Transverse colon (tissue), 4 donors: ENCODE measurements at regions not wholly inside any gene's neighbourhood (a gene's known extent, or its start where the extent isn't known, plus 50 kb on each side); places are given as distances from the start of the nearest gene placed in this dataset.

Source experiments
- DNase-seq: peaks from one replicate; pipeline ENCODE4 v3.0.0-alpha.2; 2019
- H3K27ac ChIP-seq, 4 donors: fragments of 200-600 bp; sonication (generic); 2 replicates each; pipeline ENCODE4 v1.5.1; 2016 to 2018; ENCODE audit warnings: inconsistent platforms in 4 of 4
- H3K27me3 ChIP-seq: fragments of 200-600 bp; sonication (generic); 2 replicates; pipeline ENCODE4 v1.5.1; 2017; ENCODE audit warnings: inconsistent platforms
- H3K36me3 ChIP-seq, 4 donors: fragments of 200-600 bp; sonication (generic); 2 replicates each; pipeline ENCODE4 v1.5.1; 2017 to 2019; ENCODE audit warnings: inconsistent platforms in 4 of 4
- H3K4me1 ChIP-seq, 4 donors: fragments of 200-600 bp; sonication (generic); 2 replicates each; pipeline ENCODE4 v1.5.1; 2017 to 2020; ENCODE audit warnings: inconsistent platforms in 4 of 4
- H3K4me3 ChIP-seq, 4 donors: fragments of 200-600 bp; sonication (generic); 1 replicate in 1 of 4; 2 replicates in 3 of 4; pipeline versions ENCODE4 v1.5.1 to v1.6.1; 2017 to 2019; ENCODE audit warnings: inconsistent platforms in 4 of 4
- H3K9me3 ChIP-seq, 2 donors: fragments of 200-600 bp; sonication (generic); 2 replicates each; pipeline ENCODE4 v1.5.1; 2017 to 2019; ENCODE audit warnings: inconsistent platforms in 2 of 2
- CTCF ChIP-seq, 5 experiments: fragments of 200-600 bp in 3 of 5; fragments of 450-650 bp in 2 of 5; sonication (generic) in 3 of 5; IDR thresholded peaks; 1 replicate in 2 of 5; 2 replicates in 3 of 5; pipeline ENCODE4 v1.5.1; 2016 to 2017; ENCODE audit warnings: antibody characterized with exemption in 5 of 5, inconsistent platforms in 3 of 5, mild to moderate bottlenecking in 2 of 5, moderate library complexity in 1 of 5
- EP300 ChIP-seq: sonication (generic); formaldehyde crosslinking; IDR thresholded peaks from one replicate; pipeline ENCODE4 v1.6.1; 2017; ENCODE audit warnings: antibody characterized with exemption, low read depth
- POLR2A ChIP-seq: fragments of 450-650 bp; IDR thresholded peaks from one replicate; pipeline ENCODE4 v1.6.1; 2016; ENCODE audit warnings: antibody characterized with exemption, mild to moderate bottlenecking, moderate library complexity
- POLR2AphosphoS5 ChIP-seq, 3 donors: sonication (generic); formaldehyde crosslinking; IDR thresholded peaks; one replicate each; pipeline ENCODE4 v1.6.1; 2016; ENCODE audit warnings: antibody characterized with exemption in 3 of 3
- WGBS, 2 donors: methylation state at CpG; one replicate each; pipeline ENCODE4 v1.1.5; 2018; ENCODE audit warnings: low coverage in 1 of 2; 5-methylcytosine and 5-hydroxymethylcytosine counted together
- in situ Hi-C, 4 donors: fragments of 200-750 bp; cut with MboI; loops; one replicate each; pipeline versions ENCODE4 v1.15.0 to v1.15.1; 2017; ENCODE audit warnings: low sequenced_read_pairs in 3 of 4, low pct_ligation_motif_present in 1 of 4, low pct_unique_long_range_greater_than_20kb in 1 of 4
- intact Hi-C: fragments of 100-400 bp; cut with DNase I; formaldehyde crosslinking; loops from one replicate; pipeline ENCODE4 v1.15.1; 2023; ENCODE audit warnings: low total_unique reads

- Histone ChIP-seq H3K36me3 (no peaks in the 10 kb centered on the region), H3K27ac (no peak overlapping the region), H3K4me1 (no peaks in the 10 kb centered on the region), H3K9me3 (no peaks in the 10 kb centered on the region), H3K27me3 (no peaks in the 10 kb centered on the region), H3K4me3 (no peak overlapping the region)
- intact Hi-C loops = no loop called here
- TF ChIP-seq POLR2A (no peak), CTCF (IDR thresholded peaks at IDR 0.05) (no peak), POLR2AphosphoS5 (IDR thresholded peaks at IDR 0.05) (no peak), EP300 (no peak)
- in situ Hi-C loops = no loop called here
- 85 to 86% methylated on average over 7 to 9 of the region's 10 CpGs for WGBS, 2 donors
- DNase-seq = no peak
Measured at GRCh38 chr12:128190052-128190451, 76.9 kb upstream of the TMEM132C start.

- 43% methylated on average over 16 of the region's 16 CpGs; no CpG with 5 or more reads in 1 of the 2 donors for WGBS, 2 donors
- no peak for DNase-seq
- H3K36me3 ChIP-seq = no peaks in the 10 kb centered on the region
- no peak overlapping the region for H3K27ac ChIP-seq
- intact Hi-C loops (no loop called here), in situ Hi-C loops (no loop called here)
- H3K27me3 ChIP-seq = no peaks in the 10 kb centered on the region
- TF ChIP-seq POLR2AphosphoS5 (IDR thresholded peaks at IDR 0.05) (no peak), CTCF (IDR thresholded peaks at IDR 0.05) (no peak), EP300 (no peak)
- no peaks in the 10 kb centered on the region for H3K4me1 ChIP-seq
- H3K9me3 ChIP-seq = no peaks in the 10 kb centered on the region
- no peak overlapping the region for H3K4me3 ChIP-seq
Measured at GRCh38 chr12:128190614-128191013, 76.4 kb upstream of the TMEM132C start.

GRCh38 chr12:128191380-128191779 is 75.6 kb upstream of the TMEM132C start:
- H3K36me3 ChIP-seq = no peaks in the 10 kb centered on the region
- in situ Hi-C loops (no loop called here), intact Hi-C loops (no loop called here)
- no peak overlapping the region for H3K27ac ChIP-seq
- TF ChIP-seq EP300 (no peak), POLR2A (no peak), CTCF (IDR thresholded peaks at IDR 0.05) (no peak), POLR2AphosphoS5 (IDR thresholded peaks at IDR 0.05) (no peak)
- H3K4me1 ChIP-seq = no peaks in the 10 kb centered on the region
- H3K4me3 ChIP-seq = no peak overlapping the region
- no peak for DNase-seq
- H3K9me3 ChIP-seq = no peaks in the 10 kb centered on the region
- H3K27me3 ChIP-seq = no peaks in the 10 kb centered on the region
- WGBS, 2 donors = 77% methylated on average over 14 of the region's 14 CpGs; no CpG with 5 or more reads in 1 of the 2 donors

GRCh38 chr12:128204711-128205110 is 62.3 kb upstream of the TMEM132C start:
- Histone ChIP-seq H3K9me3 (no peaks in the 10 kb centered on the region), H3K27ac (no peak overlapping the region), H3K36me3 (no peaks in the 10 kb centered on the region), H3K4me3 (no peak overlapping the region), H3K27me3 (no peaks in the 10 kb centered on the region), H3K4me1 (no peaks in the 10 kb centered on the region)
- WGBS, 2 donors = 68 to 80% methylated on average over 6 to 7 of the region's 7 CpGs
- intact Hi-C loops (no loop called here), in situ Hi-C loops (no loop called here)
- TF ChIP-seq POLR2A = no peak
- no peak for DNase-seq

GRCh38 chr12:128205145-128205544 is 61.8 kb upstream of the TMEM132C start:
- in situ Hi-C loops (no loop called here), intact Hi-C loops (no loop called here)
- WGBS, 2 donors = 71 to 85% methylated on average over 3 of the region's 3 CpGs
- H3K4me3 ChIP-seq = no peak overlapping the region
- TF ChIP-seq POLR2A (no peak), EP300 (no peak), CTCF (IDR thresholded peaks at IDR 0.05) (no peak), POLR2AphosphoS5 (IDR thresholded peaks at IDR 0.05) (no peak)
- no peak overlapping the region for H3K27ac ChIP-seq
- no peaks in the 10 kb centered on the region for H3K36me3 ChIP-seq
- no peaks in the 10 kb centered on the region for H3K27me3 ChIP-seq
- no peaks in the 10 kb centered on the region for H3K9me3 ChIP-seq
- H3K4me1 ChIP-seq = no peaks in the 10 kb centered on the region
- no peak for DNase-seq
